Endothelial cell of umbilical vein (primary cell): ENCODE measurements at regions not wholly inside any gene's neighbourhood (a gene's known extent, or its start where the extent isn't known, plus 50 kb on each side); places are given as distances from the start of the nearest gene placed in this dataset.
"Not testable (repeated sequence)": the region's sequence is repeated elsewhere in the genome, so short reads cannot be mapped to it uniquely, and the experiment has no call there.

ENCODE experiments used
- BruUV-seq: library from RNA; stranded (reverse); fragments of 400-500 nt; replicated peaks from 2 replicates; lab custom pipeline; 2021; lab: Mats Ljungman, UMichigan
- CTCF ChIA-PET: fragments of 300-600, 350-600 bp; sonication (Branson Sonifier 250); formaldehyde crosslinking; loops from one replicate; lab custom pipeline; 2021; ENCODE audit warnings: antibody characterized with exemption, inconsistent platforms; lab: Charles Lee
- POLR2A ChIA-PET: fragments of 300-600, 350-600 bp; sonication (Branson Sonifier 250); formaldehyde crosslinking; loops from one replicate; lab custom pipeline; 2021; ENCODE audit warnings: antibody characterized with exemption, inconsistent platforms; lab: Charles Lee
- DNase-seq: peaks from one replicate; pipeline ENCODE4 v3.0.0-alpha.2; 2011; ENCODE audit warnings: low read depth, low spot score
- FAIRE-seq: peaks from 2 replicates; lab custom pipeline; 2011; peaks lifted over from hg19 to GRCh38; lab: Jason Lieb, UNC
- H2AFZ ChIP-seq: 2 replicates; pipeline ENCODE4 v1.6.0; 2012; ENCODE audit warnings: low read depth, low read length, control low read depth, inconsistent platforms
- H3K27ac ChIP-seq: 2 replicates; pipeline ENCODE4 v1.5.1; 2011; ENCODE audit warnings: low read depth, mild to moderate bottlenecking, control low read depth, low read length, moderate library complexity; ENCODE audit not compliant: insufficient read depth
- H3K27me3 ChIP-seq, 2 experiments: 2 replicates each; pipeline versions ENCODE4 v1.6.0 to v1.6.1; 2011; ENCODE audit warnings: low read length in 2 of 2, mixed read lengths in 1 of 2; ENCODE audit not compliant: control insufficient read depth in 2 of 2, insufficient read depth in 2 of 2
- H3K36me3 ChIP-seq, 2 experiments: 2 replicates in 1 of 2; 3 replicates in 1 of 2; pipeline ENCODE4 v1.5.1; 2011; ENCODE audit warnings: low read length in 2 of 2, mild to moderate bottlenecking in 1 of 2, moderate library complexity in 1 of 2; ENCODE audit not compliant: control insufficient read depth in 2 of 2, insufficient read depth in 2 of 2; ENCODE audit errors: extremely low read depth in 1 of 2
- H3K4me1 ChIP-seq: 3 replicates; pipeline ENCODE4 v1.5.1; 2011; ENCODE audit warnings: mild to moderate bottlenecking, low read length; ENCODE audit not compliant: control insufficient read depth, insufficient read depth; ENCODE audit errors: extremely low read depth
- H3K4me2 ChIP-seq: 2 replicates; pipeline ENCODE4 v1.6.1; 2011; ENCODE audit warnings: low read length, control low read depth, mixed read lengths; ENCODE audit not compliant: insufficient read depth
- H3K4me3 ChIP-seq, 3 experiments: fragments of 200-600 bp in 1 of 3; sonication (generic), shearing (Covaris generic) in 1 of 3; replicated peaks in 1 of 3; 2 replicates each; pipeline ENCODE4 v1.5.1; 2011 to 2016; ENCODE audit warnings: control low read depth in 3 of 3, low read length in 3 of 3, mild to moderate bottlenecking in 2 of 3, inconsistent platforms in 1 of 3, low read depth in 1 of 3, moderate library complexity in 1 of 3; ENCODE audit not compliant: insufficient read depth in 1 of 3
- H3K79me2 ChIP-seq: 2 replicates; pipeline ENCODE4 v1.6.0; 2012; ENCODE audit warnings: low read length, inconsistent platforms; ENCODE audit not compliant: control insufficient read depth, insufficient read depth
- H3K9ac ChIP-seq: replicated peaks from 2 replicates; pipeline ENCODE3; 2011; ENCODE audit warnings: low read length, control low read depth; ENCODE audit not compliant: insufficient read depth; ENCODE audit errors: extremely low read depth
- H3K9me1 ChIP-seq: replicated peaks from 3 replicates; pipeline ENCODE4 v1.6.0; 2011; ENCODE audit warnings: mild to moderate bottlenecking, low read length; ENCODE audit not compliant: control insufficient read depth, insufficient read depth; ENCODE audit errors: extremely low read depth
- H3K9me3 ChIP-seq: replicated peaks from 2 replicates; pipeline ENCODE4 v1.5.1; 2012; ENCODE audit warnings: low read length, inconsistent platforms; ENCODE audit not compliant: control insufficient read depth, insufficient read depth
- H4K20me1 ChIP-seq: replicated peaks from 2 replicates; pipeline ENCODE3; 2011; ENCODE audit warnings: mild to moderate bottlenecking, low read length; ENCODE audit not compliant: control insufficient read depth, insufficient read depth; ENCODE audit errors: extremely low read depth
- CTCF ChIP-seq, 2 donors: IDR thresholded peaks; 1 replicate in 1 of 2; 2 replicates in 1 of 2; pipeline ENCODE4 v1.5.1; 2011; ENCODE audit warnings: low read length in 2 of 2, mild to moderate bottlenecking in 2 of 2, moderate library complexity in 2 of 2, control low read depth in 1 of 2, inconsistent platforms in 1 of 2, low read depth in 1 of 2; ENCODE audit not compliant: insufficient read depth in 1 of 2; ENCODE audit errors: extremely low read depth in 1 of 2
- EZH2 ChIP-seq: IDR thresholded peaks from 2 replicates; pipeline ENCODE4 v1.6.1; 2012; ENCODE audit warnings: borderline replicate concordance, low read depth, mild to moderate bottlenecking, moderate library complexity, low read length, inconsistent platforms; ENCODE audit not compliant: severe bottlenecking
- FOS ChIP-seq: IDR thresholded peaks from 2 replicates; pipeline ENCODE4 v1.6.1; 2011; ENCODE audit warnings: mild to moderate bottlenecking, low read length, moderate library complexity, borderline replicate concordance; ENCODE audit not compliant: insufficient read depth
- GATA2 ChIP-seq: IDR thresholded peaks from 2 replicates; pipeline ENCODE4 v1.7.0; 2011; ENCODE audit warnings: low read depth, mild to moderate bottlenecking, moderate library complexity, mixed read lengths, low read length; ENCODE audit not compliant: insufficient read length, insufficient read depth
- JUN ChIP-seq: IDR thresholded peaks from 2 replicates; pipeline ENCODE4 v1.6.1; 2011; ENCODE audit warnings: borderline replicate concordance, low read depth; ENCODE audit not compliant: insufficient read length, insufficient read depth
- MYC ChIP-seq: IDR thresholded peaks from one replicate; pipeline ENCODE4 v1.6.1; 2011; ENCODE audit warnings: mild to moderate bottlenecking, low read depth, low read length
- POLR2A ChIP-seq: IDR thresholded peaks from 2 replicates; pipeline ENCODE4 v1.6.1; 2012; ENCODE audit warnings: low read depth, mild to moderate bottlenecking, control low read depth, low read length
- POLR2AphosphoS5 ChIP-seq: IDR thresholded peaks from 2 replicates; pipeline ENCODE4 v1.6.1; 2012; ENCODE audit warnings: low read depth, mild to moderate bottlenecking, control low read depth, low read length, moderate library complexity; ENCODE audit not compliant: insufficient read depth
- dilution Hi-C: fragments of 300-500 bp; cut with MboI; formaldehyde crosslinking; loops from one replicate; pipeline ENCODE4 v1.15.0; 2019; ENCODE audit warnings: low sequenced_read_pairs; ENCODE audit not compliant: extremely low pct_ligation_motif_present
- intact Hi-C: fragments of 100-400 bp; cut with micrococcal nuclease; formaldehyde crosslinking; loops from one replicate; pipeline ENCODE4 v1.10.0; 2022
- TF ChIP-seq, protein P1 (sequence below): IDR thresholded peaks from 2 replicates; pipeline ENCODE4 v1.6.1; 2011; ENCODE audit not compliant: insufficient read depth, insufficient read length

DNA sequence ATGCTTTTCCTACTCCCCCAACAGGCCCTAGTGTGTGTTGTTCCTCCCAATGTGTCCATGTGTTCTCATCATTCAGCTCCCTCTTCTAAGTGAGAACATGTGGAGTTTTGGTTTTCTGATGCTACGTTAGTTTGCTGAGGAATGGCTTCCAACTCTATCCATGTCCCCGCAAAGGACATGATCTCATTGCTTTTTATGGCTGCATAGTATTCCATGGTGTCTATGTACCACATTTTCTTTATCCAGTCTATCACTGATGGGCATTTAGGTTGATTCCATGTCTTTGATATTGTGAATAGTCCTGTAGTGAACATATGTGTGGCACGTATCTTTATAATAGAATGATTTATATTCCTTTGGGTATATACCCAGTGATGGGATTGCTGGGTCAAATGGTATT is 72.5 kb upstream of the CCNY start:
- H3K4me2 ChIP-seq, H3K4me3 ChIP-seq, H3K27me3 ChIP-seq, H3K9me3 ChIP-seq, H3K79me2 ChIP-seq, H3K9ac ChIP-seq, BruUV-seq, H3K4me1 ChIP-seq, H4K20me1 ChIP-seq, intact Hi-C loops, H3K36me3 ChIP-seq, H3K9me1 ChIP-seq, DNase-seq, H3K27ac ChIP-seq, FAIRE-seq, dilution Hi-C loops, H2AFZ ChIP-seq: not testable (repeated sequence)
- POLR2A ChIA-PET = interaction anchor here (0.7 kb wide), 1 partner anchor 230 kb away, joined by 7 read pairs; no protein-coding TSS in a partner anchor
- CTCF ChIA-PET = interaction anchor here (0.7 kb wide), 1 partner anchor 50 kb away, joined by 5 read pairs; no protein-coding TSS in a partner anchor

DNA sequence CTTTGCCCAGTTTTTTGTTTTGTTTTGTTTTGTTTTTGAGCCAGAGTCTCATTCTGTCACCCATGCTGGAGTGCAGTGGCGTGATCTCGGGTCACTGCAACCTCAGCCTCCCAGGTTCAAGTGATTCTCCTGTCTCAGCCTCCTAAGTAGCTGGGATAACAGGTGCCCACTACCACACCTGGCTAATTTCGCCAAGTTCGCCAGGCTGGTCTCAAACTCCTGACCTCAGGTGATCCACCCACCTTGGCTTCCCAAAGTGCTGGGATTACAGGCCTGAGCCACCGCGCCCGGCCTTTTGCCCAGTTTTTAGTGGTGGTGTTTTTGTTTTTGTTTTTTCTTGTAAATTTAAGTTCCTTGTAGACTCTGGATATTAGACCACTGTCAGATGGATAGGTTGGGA is 71.7 kb upstream of the CCNY start:
- intact Hi-C loops, BruUV-seq: not testable (repeated sequence)
- CTCF ChIA-PET = interaction anchor here (1.2 kb wide), 1 partner anchor 13 kb away, joined by 4 read pairs; no protein-coding TSS in a partner anchor

GRCh38 chr10:35265435-35265834 is 70.9 kb upstream of the CCNY start:
- no peak overlapping the region for H3K4me2 ChIP-seq
- TF ChIP-seq GATA2 (no peak), EZH2 (no peak), FOS (no peak), MYC (no peak), CTCF (IDR thresholded peaks at IDR 0.05; ENCODE audit: extremely low read depth in 1 of 2, insufficient read depth in 1 of 2, low read depth in 1 of 2, low read length in 2 of 2) (no peak), JUN (no peak), POLR2AphosphoS5 (no peak), POLR2A (no peak)
- TF ChIP-seq, protein P1, sequence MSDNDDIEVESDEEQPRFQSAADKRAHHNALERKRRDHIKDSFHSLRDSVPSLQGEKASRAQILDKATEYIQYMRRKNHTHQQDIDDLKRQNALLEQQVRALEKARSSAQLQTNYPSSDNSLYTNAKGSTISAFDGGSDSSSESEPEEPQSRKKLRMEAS = no peak
- H3K4me3 ChIP-seq = no peak overlapping the region
- intact Hi-C loops = no loop called here
- FAIRE-seq (no peak), DNase-seq (no peak)
- H3K9me3 ChIP-seq = no peaks in the 10 kb centered on the region
- no peaks in the 10 kb centered on the region for H3K27me3 ChIP-seq
- no peak overlapping the region for H2AFZ ChIP-seq
- no peaks in the 10 kb centered on the region for H3K36me3 ChIP-seq
- no peak overlapping the region for H3K27ac ChIP-seq
- no peaks in the 10 kb centered on the region for H3K9me1 ChIP-seq
- no peaks in the 10 kb centered on the region for H4K20me1 ChIP-seq
- CTCF ChIA-PET = interaction anchor here (1.2 kb wide), 1 partner anchor 13 kb away, joined by 4 read pairs; no protein-coding TSS in a partner anchor
- no peaks in the 10 kb centered on the region for H3K4me1 ChIP-seq
- H3K9ac ChIP-seq = no peak overlapping the region
- dilution Hi-C loops = no loop called here
- no peaks in the 10 kb centered on the region for H3K79me2 ChIP-seq
- POLR2A ChIA-PET = no interaction called here
- BruUV-seq = no TSS peak

More for the DNA sequence above, 71.7 kb upstream of the CCNY start:
- H2AFZ ChIP-seq, H3K4me2 ChIP-seq, H3K27ac ChIP-seq, H3K79me2 ChIP-seq, H3K9me3 ChIP-seq, POLR2A ChIA-PET, FAIRE-seq, DNase-seq, H3K36me3 ChIP-seq, dilution Hi-C loops, H3K27me3 ChIP-seq, H3K4me1 ChIP-seq, H3K9me1 ChIP-seq, H3K9ac ChIP-seq, H4K20me1 ChIP-seq, H3K4me3 ChIP-seq: not testable (repeated sequence)
